ENCODE measurements at regions not wholly inside any gene's neighbourhood (a gene's known extent, or its start where the extent isn't known, plus 50 kb on each side); places are given as distances from the start of the nearest gene placed in this dataset.

DNA sequence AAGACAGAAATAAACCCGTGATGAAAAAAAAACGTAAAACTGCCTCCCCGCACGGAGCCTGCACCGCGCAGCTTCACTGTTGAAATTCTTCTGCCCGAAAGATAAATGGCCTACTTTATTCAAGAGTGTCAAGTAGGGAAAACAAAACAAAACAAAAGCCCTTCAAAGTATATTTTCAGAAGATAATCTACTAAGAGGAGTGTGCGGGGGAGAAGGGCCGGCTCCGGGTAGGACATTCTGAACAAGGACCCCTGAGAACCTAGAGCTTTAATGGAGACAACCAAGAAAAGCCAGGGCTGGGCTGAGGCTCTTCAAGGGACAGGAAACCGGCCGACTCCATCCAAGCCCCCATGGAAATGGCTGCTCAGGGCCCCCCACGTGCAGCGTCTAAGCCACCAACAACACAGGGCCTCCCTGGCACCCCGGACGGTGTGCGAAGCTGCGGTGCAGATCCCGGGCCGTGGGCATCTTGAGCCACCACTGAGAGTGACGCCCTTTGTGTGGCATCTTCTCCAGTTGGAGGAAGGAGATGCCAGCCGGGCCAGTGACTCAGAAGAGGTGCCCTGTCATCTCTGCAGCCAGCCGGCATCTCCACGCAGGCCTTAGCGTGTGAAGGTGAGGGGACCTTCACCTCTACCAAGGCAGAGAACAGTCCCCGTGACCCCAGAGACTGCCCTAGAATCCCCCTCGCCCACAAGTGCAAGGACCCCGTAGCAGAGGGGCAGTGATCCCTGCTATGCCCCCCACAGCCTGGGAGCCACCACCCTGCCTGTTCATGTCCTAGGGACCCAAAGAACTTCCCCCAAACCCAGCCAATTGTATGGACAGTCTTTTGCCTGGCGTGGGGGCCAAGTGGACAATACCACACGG is 250.8 kb downstream of the C16orf95 start:
- DNase-seq (ENCODE audit: low read depth in 2 of 2): no peak

DNA sequence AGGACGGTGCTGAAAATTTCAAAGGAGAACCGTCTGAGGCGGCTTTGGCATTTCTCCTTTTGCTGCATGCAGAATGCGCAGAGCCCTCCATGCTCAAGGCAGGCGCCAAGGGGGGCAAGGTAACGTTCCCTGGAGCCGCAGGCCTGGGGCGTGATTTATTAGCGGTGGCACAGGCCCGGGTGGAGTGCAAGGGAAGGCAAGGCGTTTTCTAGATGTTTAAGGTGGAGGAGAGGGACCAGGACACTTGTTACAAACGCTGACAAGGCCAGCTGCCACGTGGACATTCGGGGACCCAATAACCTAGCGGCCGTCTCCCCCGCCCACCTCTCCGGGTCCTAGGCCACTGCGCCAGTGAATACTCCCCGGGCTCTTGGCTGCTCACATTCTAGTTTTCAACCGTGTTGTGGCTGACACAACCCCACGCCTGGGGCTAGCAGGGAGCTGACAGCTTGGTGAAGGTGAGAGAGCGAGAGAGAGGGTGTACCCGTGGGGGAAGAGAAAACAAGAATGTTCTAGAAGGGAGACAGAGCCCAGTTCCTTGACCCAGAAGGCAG is 250.1 kb downstream of the C16orf95 start:
- DNase-seq (ENCODE audit: low read depth in 2 of 2): no peak

DNA sequence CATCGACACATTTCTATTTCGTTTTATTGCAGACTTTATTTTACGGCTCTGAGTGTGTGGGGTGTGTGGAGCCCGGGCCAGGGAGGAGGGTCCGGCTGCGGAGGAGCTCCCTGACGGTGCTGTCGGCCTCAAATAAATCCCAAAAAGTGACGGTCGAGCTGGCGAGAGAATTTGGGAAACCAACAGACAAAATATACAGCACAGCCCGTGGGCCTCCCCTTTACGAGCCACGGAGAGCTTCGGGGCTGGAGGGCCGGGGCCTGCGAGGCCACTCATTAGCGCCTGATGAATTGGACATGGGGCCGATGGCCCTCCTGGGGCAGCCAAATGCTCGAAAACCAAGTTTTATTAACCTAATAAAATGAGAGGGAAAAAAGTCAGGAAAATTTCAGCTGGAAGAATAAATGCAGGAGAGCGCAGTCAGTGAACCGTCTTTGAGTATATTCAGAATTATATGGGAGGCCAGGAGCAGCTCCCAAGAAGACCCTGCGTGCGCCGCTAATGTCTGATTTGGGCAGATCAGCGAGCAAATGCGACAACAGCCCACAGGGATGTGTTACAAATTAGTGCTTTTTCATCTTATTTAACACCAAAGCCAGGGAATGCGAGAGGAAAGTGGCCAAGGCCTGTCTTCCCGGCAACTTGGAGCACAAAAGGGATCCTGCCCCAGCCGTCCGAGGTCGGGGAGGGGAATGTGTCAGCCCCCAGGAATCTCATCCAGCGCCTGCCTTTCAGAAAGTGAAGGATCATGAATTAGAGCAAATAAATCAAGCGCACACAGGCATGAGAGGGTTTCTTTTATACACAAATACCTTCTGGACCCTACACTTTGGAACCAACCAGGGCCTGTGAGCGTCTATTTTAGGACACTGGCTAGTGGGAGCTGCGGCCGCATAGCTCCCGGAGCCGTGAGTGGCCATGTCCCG is 249.1 kb downstream of the C16orf95 start:
- no peak for DNase-seq (ENCODE audit: low read depth in 2 of 2)

DNA sequence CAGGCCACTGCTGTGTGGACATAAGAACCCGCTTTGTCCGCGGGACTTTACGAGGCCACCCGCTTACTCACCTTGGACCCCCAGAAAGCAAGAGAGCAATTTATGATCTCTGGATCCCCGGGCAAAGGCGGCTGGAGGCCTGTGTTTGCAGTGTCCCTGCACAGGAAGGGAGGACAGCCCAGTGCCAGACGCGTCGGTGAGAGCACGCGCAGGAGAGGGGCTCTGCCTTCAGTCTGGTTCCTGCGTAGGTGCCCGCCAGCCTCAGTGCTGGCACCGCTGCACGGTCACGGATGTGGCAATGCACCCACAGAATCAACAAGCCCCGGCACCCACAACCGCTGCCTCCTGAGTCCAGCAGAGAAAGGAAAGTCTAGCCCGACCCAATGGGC is 248.4 kb downstream of the C16orf95 start:
- DNase-seq (ENCODE audit: low read depth in 2 of 2): no peak

DNA sequence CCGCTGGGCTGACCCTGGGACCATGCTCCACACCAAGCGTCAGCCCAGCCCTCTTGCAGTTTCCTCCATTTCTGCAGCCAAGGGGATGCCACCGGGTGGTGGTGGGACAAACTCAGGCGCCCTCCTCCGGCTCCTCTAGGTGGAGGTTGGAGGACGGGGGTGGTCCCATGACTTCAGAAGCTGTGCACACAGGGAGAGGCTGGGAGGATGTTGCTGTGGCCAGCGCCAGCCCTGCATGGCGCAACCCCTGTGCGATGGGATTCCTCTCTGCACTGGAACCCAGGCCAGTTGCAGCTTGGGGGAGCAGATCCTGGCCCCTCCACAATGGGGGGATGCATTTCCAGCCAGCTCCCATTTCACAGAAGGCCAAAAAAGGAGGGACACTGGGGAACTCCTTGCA is 246.5 kb downstream of the C16orf95 start:
- no peak for DNase-seq (ENCODE audit: low read depth in 2 of 2)

DNA sequence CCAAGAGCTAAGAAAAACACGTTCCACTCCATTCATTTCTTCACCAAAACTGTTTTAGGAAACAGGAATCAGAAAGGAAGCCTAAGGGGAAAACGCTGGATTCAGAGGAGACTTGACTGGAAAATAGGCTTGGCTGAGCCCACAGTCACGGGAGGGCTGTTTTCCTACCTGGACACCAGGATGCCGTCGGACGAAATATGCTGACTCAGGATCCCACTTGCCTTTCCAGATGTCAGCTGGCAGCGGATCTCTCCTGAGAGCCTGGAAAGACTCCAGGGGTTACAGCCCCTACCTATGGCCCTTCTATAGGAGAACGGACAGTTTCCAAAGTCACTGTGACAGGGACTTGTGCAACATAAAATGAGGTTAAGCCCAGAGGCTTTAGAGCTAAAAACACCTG is 245.1 kb downstream of the C16orf95 start:
- no peak for DNase-seq (ENCODE audit: low read depth in 2 of 2)

DNA sequence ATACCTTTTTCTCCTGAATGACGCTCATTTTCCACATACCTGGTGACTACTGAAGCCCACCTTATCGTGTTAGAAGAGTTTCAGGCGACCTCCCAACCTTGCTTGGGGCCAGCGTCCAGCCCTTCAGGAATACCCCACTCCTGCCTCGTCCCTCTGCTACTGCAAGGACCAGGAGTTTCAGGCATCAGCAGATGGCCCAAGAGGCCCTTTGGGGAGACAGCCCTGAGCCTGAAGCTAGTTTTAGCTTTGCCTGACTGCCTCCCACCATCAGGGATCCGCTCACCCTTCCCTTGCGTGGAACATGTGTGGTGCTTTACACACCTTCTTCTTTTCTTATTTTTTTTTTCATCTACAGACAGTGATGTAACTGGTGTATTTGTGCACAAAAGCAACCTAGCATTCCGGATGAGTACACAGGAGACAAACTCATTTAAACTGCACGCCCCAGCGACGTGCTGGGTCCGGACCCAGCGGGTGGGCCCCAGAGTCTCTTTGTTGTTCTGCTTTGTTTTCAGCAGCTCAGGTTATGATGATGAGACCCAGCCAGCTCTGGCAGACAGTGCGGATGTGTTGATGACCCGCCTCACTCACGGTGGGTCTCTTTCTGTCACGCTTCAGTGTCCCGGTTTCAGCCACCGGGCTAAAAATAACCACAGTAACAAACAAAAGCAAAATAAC is 242.4 kb downstream of the C16orf95 start:
- no peak for DNase-seq (ENCODE audit: low read depth in 2 of 2)

DNA sequence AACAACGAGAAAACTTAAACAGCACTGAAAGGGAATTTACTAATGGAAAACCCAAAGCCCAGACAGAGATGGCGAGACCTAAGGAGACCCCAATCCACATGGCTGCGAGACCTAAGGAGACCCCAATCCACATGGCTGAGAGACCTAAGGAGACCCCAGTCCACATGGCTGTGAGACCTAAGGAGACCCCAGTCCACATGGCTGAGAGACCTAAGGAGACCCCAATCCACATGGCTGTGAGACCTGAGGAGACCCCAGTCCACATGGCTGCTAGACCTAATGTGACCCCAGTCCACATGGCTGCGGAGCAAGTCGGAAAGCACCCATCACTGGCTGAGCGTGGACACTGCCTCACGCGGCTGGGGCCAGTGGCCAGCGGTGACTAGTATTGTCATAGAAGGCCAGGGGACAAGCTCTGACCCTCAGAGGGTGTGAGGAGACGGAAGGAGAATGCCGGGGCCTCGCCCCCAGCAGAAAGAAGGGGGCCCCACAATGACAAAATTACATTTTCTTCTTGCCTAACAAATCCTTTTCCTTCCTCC is 241.8 kb downstream of the C16orf95 start:
- no peak for DNase-seq (ENCODE audit: low read depth in 2 of 2)

DNA sequence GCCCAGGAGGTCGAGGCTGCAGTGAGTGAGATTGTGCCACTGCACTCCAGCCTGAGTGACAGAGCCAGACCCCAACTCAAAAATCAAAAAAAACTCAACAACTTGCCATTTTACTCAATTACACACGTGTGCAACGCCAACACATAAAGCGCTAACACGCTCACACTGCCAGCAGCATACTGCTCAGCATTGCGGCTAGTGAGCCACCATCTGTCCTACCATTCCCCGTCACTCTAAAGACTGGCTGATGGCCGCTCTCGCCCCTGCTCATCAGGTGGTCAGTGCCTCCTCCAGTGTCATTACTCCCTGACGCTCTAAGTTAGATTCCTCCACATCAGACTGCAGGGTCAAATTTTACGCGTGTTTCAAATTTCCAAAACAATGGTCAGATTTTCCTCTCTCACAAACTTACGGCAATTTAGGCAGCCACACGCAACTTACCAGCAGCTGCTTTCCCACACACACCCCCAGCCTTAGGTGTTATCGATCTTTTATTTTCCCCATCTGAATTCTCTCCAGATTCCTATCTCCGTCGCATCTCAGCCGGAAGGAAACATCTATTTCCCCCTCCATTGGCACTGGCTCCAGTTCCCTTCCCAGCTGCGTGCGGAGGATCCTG is 240.8 kb downstream of the C16orf95 start:
- no peak for DNase-seq (ENCODE audit: low read depth in 2 of 2)

DNA sequence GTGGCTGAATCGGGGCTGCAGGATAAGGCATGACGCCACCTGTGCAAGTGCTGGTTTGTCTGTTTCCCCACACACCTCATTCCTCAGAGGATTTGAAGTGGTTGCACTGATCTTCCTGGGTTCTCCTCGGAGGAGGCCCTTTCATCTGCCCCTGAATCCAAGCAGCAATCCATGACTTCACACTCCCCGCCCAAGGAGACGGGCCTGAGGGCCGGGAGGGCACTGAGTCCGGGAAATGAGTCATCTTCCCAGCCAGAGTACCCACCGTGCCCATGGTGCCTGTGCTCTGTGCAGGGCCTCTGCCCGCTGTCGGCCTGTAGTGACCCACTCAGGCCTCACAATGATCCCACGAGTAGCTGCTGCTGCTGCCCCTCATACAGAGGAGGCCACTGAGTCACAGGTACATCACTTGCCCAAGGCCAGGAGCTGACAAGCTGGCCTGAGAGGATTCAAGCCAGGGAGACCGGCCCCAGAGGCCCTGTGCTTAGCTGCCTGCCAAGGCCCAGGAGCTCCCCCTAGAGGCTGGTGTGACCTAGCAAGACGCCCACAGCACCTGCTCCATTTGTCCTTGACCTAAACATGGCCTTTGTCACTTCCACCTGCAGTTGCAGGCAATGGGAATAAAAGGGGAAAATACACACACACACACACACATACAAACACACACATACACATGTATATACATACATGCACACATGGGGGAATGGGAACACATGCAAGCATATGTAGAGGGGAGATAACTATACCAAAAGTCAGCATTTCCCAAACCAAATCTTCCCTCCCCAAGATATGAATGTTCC is 240.0 kb downstream of the C16orf95 start:
- DNase-seq (ENCODE audit: low read depth in 2 of 2): peak in 1 of 2 donors; percentile 13

DNA sequence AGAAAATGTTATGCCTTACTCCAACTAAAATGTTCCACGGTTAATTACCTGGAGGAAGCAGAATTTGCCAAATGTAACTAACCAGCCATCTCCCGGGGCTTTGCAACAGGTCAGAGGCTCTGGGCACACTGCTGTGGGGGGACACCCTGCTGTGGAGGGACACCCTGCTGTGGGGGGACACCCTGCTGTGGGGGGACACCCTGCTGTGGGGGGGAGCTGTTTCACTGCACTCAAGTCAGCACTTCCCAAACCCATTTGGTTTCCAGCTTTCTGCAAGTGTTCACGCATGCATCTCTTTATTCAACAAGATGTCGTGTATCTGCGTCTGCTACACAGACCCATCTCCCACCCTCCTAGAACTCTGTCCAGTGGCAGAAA is 239.5 kb downstream of the C16orf95 start:
- DNase-seq (ENCODE audit: low read depth in 2 of 2): no peak

DNA sequence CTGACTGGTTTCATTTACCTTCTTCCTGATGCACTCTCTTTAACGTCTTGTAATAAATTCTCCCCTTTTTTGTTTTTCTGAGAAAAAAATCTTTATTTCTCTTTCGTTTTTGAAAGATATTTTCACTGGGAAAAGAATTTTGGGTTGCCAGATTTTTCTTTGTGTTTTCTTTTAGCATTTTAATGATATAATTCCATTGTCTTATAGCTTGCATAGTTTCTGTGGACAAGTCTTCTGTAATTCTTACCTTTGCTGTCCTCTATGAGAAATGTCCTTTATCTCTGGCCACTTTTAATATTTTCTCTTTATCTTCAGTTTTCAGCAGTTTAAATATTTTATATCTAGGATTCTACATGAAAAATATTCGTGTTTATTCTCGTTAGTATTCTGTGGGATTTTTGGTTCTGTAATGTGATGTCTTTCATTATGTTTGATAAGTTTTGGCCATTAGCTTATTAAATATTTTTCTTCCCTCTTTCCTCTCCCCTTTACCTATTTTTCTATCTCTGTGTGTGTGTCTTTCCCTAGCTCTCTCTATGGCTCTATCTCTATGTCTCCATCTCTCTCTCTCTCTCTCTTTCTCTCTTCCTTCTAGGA is 236.5 kb downstream of the C16orf95 start:
- DNase-seq (ENCODE audit: low read depth in 2 of 2): no peak

DNA sequence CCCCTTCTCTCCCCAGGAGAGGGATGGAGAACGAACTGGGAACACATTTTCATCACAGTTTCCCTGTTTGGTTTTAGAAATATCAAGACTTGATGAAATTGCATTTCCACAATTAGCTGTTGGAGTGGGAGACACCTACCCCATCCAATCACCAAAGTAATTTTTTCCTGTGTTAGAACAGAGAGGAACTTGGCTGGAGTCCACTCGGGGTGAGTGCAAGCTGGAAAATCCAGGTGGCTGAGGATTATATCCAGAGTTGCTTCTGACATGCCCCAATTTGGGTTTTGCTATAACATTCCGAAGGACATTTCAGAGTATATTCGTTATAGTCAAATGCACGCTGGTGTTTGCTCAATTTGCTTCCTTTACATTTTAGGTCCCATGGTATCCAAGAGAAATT is 231.8 kb downstream of the C16orf95 start:
- DNase-seq (ENCODE audit: low read depth in 2 of 2): no peak

DNA sequence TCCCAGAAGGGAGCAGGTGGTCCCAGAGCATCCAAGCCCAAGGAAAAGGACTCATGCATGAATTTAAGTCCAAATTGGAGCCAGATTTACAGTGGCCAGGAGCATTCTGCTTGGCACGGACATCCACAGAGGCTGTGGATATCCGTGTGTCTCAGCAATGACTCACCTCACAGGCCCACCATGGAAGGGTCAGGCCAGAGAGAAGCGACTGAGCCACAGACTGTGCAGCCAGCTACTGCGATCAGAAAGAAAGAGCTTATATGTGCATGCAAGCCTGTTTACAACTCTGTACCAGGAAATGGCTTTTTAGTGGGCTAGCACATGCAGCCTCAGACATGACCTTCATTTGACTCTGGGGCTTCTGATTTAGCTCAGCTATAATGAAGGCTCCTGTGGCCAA is 231.0 kb downstream of the C16orf95 start:
- no peak for DNase-seq (ENCODE audit: low read depth in 2 of 2)

DNA sequence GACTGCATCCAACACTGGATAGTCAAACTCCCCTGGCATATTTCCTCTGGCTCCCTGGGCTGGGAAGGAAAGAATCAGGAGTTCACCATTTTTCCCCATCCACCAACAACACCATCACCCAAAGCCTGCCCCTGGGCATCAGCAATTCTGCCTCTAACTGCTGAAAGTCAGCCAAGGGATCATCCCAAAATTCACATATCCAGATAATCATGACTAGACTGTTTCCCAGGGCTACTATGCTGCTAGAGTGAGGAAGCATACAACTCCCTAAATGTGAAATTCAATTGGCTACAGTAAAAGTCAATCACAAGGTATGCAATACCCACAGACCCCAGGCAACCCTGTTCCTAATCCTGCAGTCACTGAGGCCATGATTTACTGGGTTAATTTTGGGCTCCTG is 230.6 kb downstream of the C16orf95 start:
- no peak for DNase-seq (ENCODE audit: low read depth in 2 of 2)

DNA sequence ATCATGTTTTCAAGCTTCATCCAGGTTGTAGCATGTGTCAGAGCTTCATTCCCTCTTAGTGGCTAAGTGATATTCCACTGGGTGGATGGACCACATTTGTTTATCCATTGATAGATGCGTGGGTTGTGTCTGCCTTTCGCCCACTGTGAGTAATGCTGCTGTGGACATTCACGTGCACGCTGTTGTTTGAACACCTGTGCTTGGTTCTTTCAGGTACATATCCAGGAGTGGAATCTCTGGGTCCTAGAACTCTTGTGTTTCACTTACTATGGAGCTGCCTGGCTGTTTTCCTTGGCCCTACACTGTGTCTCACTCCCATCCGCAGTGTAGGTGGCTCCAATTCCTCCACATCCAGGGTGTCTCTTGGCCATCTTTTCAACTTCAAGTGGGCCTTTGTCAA is 224.2 kb downstream of the C16orf95 start:
- no peak for DNase-seq (ENCODE audit: low read depth in 2 of 2)

DNA sequence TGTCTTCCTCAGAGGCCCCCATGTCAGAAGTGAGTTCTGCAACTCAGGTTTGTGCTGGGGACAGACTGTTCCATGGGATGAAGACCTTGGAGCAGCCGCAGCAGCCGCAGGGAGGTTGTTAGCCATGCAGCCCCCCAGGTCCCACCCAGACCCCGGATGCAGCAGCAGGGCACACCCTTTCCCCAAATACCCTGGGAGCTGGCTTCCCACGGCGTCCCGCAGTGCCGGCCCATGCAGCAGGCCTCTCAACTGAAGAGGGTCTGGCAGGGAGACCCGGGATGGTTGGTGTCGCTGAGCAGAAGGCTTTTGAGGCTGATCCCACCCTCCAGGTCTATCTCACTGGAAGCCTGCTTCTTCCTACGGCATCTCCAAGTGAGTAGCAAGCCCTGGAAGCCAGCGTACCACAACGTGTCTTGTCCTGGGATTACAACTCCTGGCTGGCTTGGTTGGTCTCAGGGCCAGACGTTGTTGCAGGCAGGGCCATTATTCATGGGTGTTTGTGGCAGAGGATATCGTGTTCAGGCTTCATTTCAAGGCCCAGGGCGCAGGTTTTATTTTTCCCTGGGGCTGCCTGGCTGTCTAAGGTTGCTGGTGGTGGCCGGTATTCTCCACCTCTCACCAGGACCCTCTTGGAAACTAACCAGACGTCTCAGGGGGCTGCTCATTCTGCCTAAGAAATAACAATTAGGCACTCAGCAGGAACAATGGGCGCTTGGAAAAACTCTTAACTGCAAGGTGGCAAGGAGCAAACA is 223.2 kb downstream of the C16orf95 start:
- no peak for DNase-seq (ENCODE audit: low read depth in 2 of 2)

DNA sequence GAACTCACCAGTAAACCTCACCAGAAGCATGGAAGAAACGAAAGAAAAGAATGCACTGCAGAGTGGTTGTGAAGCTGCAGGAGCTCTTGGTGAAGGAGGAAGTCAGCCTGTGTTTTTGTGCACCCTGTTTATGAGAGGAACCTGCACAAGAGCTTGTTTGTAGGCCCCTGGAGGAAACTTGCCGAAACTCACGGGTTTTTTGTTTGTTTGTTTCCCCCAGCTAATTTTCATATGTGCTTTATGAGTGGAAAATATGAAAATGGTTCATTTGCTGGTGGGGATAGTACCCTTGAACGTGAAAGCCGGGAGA is 222.7 kb downstream of the C16orf95 start:
- DNase-seq (ENCODE audit: low read depth in 2 of 2): no peak

DNA sequence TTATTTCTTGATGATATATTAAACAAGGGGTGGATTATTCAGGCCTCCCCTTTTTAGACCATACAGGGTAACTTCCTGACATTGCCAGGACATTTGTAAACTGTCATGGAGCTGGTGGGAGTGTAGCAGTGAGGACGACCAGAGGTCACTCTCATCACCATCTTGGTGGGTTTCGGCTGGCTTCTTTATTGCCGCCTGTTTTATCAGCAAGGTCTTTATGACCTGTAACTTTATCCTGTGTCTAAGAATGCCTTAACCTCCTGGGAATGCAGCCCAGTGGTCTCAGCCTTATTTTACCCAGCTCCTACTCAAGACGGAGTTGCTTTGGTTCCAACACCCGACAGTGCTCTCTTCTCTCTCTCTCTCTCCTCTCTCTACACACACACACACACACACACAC is 221.9 kb downstream of the C16orf95 start:
- no peak for DNase-seq (ENCODE audit: low read depth in 2 of 2)
